NCI-H2029 (cell line): ENCODE measurements at regions not wholly inside any gene's neighbourhood (a gene's known extent, or its start where the extent isn't known, plus 50 kb on each side); places are given as distances from the start of the nearest gene placed in this dataset.

Experiments
- DNase-seq: peaks from one replicate; lab custom pipeline; 2025; lab: John Stamatoyannopoulos, UW

DNA sequence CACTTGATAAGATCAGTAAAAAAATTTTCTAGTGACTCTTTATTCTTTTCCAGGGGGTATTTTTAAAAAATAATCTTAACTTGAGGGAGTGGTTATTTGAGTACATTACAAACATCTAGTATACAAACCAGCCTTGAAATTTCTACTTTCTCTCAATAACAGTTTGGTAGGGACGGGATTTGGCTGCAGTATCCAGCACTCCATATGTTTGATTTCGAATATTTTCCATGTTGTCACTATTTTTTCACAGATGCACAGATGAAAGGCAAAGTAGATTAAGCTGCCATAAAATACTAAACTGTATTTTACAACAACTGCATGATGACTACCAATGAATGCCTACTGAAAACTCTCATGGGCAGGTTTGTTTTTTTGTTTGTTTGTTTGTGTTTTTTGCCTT is 225.0 kb downstream of the COX7B2 start:
- no peak for DNase-seq

DNA sequence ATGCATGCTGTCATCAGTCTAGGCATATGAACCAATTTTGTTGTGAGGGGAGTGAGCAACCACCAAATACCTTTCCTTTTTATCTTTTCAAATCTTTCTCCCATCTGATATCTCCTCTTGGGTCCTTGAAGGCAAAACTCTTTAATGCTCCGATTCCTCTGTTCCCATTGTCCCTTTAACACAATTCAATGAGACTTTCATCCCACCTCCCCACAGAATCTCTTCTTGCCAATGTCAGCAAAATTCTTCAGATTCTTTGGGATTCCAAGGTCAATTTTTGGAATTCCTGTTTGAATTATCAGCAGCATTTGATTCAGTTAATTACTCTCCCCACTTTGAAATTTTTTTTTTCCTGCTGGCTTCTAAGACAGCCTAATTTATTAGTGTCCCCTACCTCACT is 232.7 kb downstream of the COX7B2 start:
- DNase-seq: no peak

- no peak for DNase-seq
Measured at GRCh38 chr4:46674326-46674725, 234.7 kb downstream of the COX7B2 start.

DNA sequence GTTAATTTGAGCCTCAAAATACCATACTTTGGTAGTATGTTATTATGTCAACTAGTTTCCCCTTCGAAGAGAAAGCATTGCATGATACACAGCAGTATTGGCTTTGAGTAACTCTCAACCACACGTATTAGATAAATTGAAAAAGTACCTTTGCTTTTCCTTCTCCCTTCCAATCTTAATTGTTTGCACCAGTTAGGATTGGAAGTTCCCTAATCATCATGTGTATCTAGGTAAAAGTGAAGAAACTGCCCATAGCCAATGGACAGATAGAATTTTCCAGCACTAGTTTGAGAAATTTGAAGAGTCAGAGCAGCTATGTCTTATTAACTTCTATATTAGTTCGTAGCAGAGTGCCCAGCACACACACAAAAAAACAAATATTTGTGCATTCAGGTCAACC is 241.3 kb downstream of the COX7B2 start:
- DNase-seq: no peak

GRCh38 chr4:46656071-46656470 is 253.0 kb downstream of the COX7B2 start:
- no peak for DNase-seq

- DNase-seq: no peak
Measured at GRCh38 chr4:46653842-46654241, 255.2 kb downstream of the COX7B2 start.

- no peak for DNase-seq
Measured at GRCh38 chr4:46649390-46649789, 259.5 kb upstream of the GABRA2 start.

- DNase-seq: peak; percentile 35
Measured at GRCh38 chr4:46648088-46648744, 258.3 kb upstream of the GABRA2 start.

DNA sequence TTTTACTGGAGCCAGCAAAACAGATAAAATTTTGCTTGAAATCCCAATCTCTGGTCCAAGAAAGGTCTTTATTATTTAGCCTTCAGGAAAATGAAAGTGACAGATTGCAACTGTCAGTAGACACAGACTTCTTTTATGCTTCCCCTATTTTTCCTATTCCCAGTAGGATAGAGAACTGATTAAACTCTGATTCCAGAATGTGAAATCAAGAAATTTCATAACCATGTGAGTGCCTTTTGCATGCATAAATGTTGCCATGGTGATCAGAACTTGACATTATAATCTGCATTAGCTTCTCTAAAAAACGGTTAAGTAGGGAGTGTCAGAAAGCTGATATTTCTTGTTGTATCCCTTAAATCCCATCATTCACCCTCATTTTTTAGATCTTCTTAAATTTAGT is 255.2 kb upstream of the GABRA2 start:
- DNase-seq: no peak
